ENCODE measurements at regions not wholly inside any gene's neighbourhood (a gene's known extent, or its start where the extent isn't known, plus 50 kb on each side); places are given as distances from the start of the nearest gene placed in this dataset.
A peak's percentile ranks its signal among the peaks of the same experiment; 100 is the strongest.
"Not testable (repeated sequence)": the region's sequence is repeated elsewhere in the genome, so short reads cannot be mapped to it uniquely, and the experiment has no call there.

DNA sequence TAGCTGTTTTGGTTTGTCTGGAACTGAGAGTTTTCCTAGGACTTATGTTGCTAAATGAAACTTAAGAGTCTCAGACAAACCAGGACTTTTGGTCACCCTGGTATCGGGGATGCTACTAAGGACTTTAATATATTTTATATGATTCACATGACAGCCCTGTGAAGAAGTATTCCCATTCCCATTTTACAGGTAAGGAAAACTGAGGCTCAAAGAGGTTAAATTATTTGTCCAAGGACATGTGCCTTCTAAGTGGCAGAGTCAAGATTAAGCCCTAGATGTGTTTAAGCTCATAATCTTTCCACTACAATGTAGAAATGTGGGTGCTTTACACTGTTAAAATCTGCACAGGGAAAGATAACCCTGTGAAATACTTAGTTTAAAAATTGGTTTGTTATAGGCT, 77.7 kb upstream of the ATP5MC3 start:
- H3K9ac ChIP-seq (ENCODE audit: low read length in 3 of 3): no peak overlapping the region
- H3K4me1 ChIP-seq (ENCODE audit: control insufficient read depth in 2 of 3, insufficient read depth in 2 of 3, low read depth in 1 of 3, low read length in 3 of 3): no peaks in the 10 kb centered on the region
- no peak overlapping the region for H3K4me3 ChIP-seq (ENCODE audit: low read length in 3 of 3)
- FAIRE-seq: no peak
- H3K27me3 ChIP-seq (ENCODE audit: control insufficient read depth, insufficient read depth, low read length): no peaks in the 10 kb centered on the region
- H3K27ac ChIP-seq (ENCODE audit: low read depth in 2 of 2, low read length in 2 of 2): no peak overlapping the region
- intact Hi-C loops (cut with DNase I): no loop called here
- TF ChIP-seq, protein P1, sequence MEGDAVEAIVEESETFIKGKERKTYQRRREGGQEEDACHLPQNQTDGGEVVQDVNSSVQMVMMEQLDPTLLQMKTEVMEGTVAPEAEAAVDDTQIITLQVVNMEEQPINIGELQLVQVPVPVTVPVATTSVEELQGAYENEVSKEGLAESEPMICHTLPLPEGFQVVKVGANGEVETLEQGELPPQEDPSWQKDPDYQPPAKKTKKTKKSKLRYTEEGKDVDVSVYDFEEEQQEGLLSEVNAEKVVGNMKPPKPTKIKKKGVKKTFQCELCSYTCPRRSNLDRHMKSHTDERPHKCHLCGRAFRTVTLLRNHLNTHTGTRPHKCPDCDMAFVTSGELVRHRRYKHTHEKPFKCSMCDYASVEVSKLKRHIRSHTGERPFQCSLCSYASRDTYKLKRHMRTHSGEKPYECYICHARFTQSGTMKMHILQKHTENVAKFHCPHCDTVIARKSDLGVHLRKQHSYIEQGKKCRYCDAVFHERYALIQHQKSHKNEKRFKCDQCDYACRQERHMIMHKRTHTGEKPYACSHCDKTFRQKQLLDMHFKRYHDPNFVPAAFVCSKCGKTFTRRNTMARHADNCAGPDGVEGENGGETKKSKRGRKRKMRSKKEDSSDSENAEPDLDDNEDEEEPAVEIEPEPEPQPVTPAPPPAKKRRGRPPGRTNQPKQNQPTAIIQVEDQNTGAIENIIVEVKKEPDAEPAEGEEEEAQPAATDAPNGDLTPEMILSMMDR (IDR thresholded peaks at IDR 0.05; ENCODE audit: borderline replicate concordance, extremely low read depth, insufficient read depth): no peak
- no peaks in the 10 kb centered on the region for H3K36me3 ChIP-seq (ENCODE audit: control insufficient read depth in 2 of 3, insufficient read depth in 3 of 3, low read length in 3 of 3)
- DNase-seq: no peak
- H3K9me3 ChIP-seq (ENCODE audit: control insufficient read depth in 2 of 3, insufficient read depth in 1 of 3, low read length in 3 of 3): no peaks in the 10 kb centered on the region

DNA sequence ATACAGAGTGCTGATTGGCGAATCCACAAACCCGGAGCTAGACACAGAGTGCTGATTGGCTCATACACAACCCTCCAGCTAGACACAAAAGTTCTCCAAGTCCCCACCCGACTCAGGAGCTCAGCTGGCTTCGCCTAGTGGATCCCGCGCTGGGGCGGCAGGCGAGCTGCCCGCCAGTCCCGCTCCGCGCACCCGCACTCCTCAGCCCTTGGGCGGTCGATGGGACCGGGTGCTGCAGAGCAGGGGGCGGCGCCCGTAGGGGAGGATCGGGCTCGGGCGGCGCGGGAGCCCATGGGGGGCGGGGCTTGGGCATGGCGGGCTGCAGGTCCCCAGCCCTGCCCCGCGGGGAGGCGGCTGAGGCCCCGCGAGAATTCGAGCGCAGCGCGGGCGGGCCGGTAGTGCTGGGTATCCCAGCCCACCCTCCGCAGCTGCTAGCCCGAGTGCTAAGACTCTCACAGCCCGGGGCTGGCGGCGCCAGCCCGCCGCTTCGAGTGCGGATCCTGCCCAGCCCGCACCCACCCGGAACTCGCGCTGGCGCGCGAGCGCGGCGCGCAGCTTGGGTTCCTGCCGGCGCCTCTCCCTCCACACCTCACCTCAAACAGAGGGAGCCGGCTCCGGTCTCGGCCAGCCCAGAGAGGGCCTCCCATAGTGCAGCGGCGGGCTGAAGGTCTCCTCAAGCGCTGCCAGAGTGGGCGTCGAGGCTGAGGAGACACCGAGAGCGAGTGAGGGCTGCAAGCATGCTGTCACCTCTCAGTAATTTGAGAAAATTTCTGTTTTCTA, 75.5 kb upstream of the ATP5MC3 start:
- H3K9ac ChIP-seq (ENCODE audit: low read length in 3 of 3): no peak overlapping the region
- H3K36me3 ChIP-seq (ENCODE audit: control insufficient read depth in 2 of 3, insufficient read depth in 3 of 3, low read length in 3 of 3): no peaks in the 10 kb centered on the region
- no peak overlapping the region for H3K4me3 ChIP-seq (ENCODE audit: low read length in 3 of 3)
- no peaks in the 10 kb centered on the region for H3K9me3 ChIP-seq (ENCODE audit: control insufficient read depth in 2 of 3, insufficient read depth in 1 of 3, low read length in 3 of 3)
- FAIRE-seq: no peak
- intact Hi-C loops (cut with DNase I): no loop called here
- TF ChIP-seq, protein P1 (IDR thresholded peaks at IDR 0.05; ENCODE audit: borderline replicate concordance, extremely low read depth, insufficient read depth): no peak
- no peaks in the 10 kb centered on the region for H3K27me3 ChIP-seq (ENCODE audit: control insufficient read depth, insufficient read depth, low read length)
- no peaks in the 10 kb centered on the region for H3K4me1 ChIP-seq (ENCODE audit: control insufficient read depth in 2 of 3, insufficient read depth in 2 of 3, low read depth in 1 of 3, low read length in 3 of 3)
- H3K27ac ChIP-seq (ENCODE audit: low read depth in 2 of 2, low read length in 2 of 2): no peak overlapping the region
- DNase-seq: peak in 2 of 5 donors; percentile 32 to 52

DNA sequence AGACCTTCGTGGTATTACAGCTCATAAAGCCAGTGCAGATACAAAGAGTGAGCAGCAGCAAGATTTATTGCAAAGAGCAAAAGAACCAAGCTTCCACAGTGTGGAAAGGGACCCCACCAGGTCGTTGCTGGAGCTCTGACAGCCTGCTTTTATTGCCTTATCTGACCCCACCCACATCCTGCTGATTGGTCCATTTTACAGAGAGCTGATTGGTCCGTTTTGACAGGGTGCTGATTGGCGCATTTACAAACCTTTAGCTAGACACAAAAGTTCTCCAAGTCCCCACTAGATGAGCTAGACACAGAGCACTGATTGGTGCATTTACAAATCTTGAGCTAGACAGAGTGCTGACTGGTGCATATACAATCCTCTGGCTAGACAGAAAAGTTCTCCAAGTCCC, 74.9 kb upstream of the ATP5MC3 start:
- H3K27ac ChIP-seq (ENCODE audit: low read depth in 2 of 2, low read length in 2 of 2); DNase-seq; H3K9me3 ChIP-seq (ENCODE audit: control insufficient read depth in 2 of 3, insufficient read depth in 1 of 3, low read length in 3 of 3); H3K27me3 ChIP-seq (ENCODE audit: control insufficient read depth, insufficient read depth, low read length); H3K4me1 ChIP-seq (ENCODE audit: control insufficient read depth in 2 of 3, insufficient read depth in 2 of 3, low read depth in 1 of 3, low read length in 3 of 3); intact Hi-C loops (cut with DNase I); H3K4me3 ChIP-seq (ENCODE audit: low read length in 3 of 3); H3K36me3 ChIP-seq (ENCODE audit: control insufficient read depth in 2 of 3, insufficient read depth in 3 of 3, low read length in 3 of 3); H3K9ac ChIP-seq (ENCODE audit: low read length in 3 of 3); FAIRE-seq: not testable (repeated sequence)

DNA sequence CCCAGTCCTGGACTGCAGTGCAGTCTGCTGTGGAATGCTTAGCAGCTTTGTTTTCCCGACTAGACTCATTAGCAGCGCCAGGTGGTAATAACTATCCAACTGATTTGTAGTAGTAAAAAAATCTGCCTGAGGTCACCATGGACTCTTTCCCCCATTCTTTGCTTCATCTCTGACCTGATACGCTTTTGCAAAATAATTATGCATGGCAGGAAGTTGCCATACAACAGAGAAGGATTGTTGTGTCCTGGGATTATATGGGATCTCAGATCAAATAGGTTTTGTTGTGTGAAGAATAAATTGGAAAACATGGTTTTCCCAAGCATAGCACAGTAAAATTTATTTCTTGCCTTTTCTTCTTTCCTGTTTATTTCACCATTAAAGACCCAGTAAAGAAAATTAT, 72.4 kb upstream of the ATP5MC3 start:
- FAIRE-seq (no peak), DNase-seq (peak in 2 of 5 donors; percentile 42 to 45)
- no peaks in the 10 kb centered on the region for H3K36me3 ChIP-seq (ENCODE audit: control insufficient read depth in 2 of 3, insufficient read depth in 3 of 3, low read length in 3 of 3)
- H3K27me3 ChIP-seq (ENCODE audit: control insufficient read depth, insufficient read depth, low read length): no peaks in the 10 kb centered on the region
- H3K9ac ChIP-seq (ENCODE audit: low read length in 3 of 3): no peak overlapping the region
- no peaks in the 10 kb centered on the region for H3K9me3 ChIP-seq (ENCODE audit: control insufficient read depth in 2 of 3, insufficient read depth in 1 of 3, low read length in 3 of 3)
- H3K4me1 ChIP-seq (ENCODE audit: control insufficient read depth in 2 of 3, insufficient read depth in 2 of 3, low read depth in 1 of 3, low read length in 3 of 3): no peaks in the 10 kb centered on the region
- intact Hi-C loops (cut with DNase I): no loop called here
- no peak overlapping the region for H3K4me3 ChIP-seq (ENCODE audit: low read length in 3 of 3)
- H3K27ac ChIP-seq (ENCODE audit: low read depth in 2 of 2, low read length in 2 of 2): no peak overlapping the region
- TF ChIP-seq, protein P1 (IDR thresholded peaks at IDR 0.05; ENCODE audit: borderline replicate concordance, extremely low read depth, insufficient read depth): no peak

Measured in kidney (tissue), 13 donors.